ENCODE measurements at regions not wholly inside any gene's neighbourhood (a gene's known extent, or its start where the extent isn't known, plus 50 kb on each side); places are given as distances from the start of the nearest gene placed in this dataset.
"Not testable (repeated sequence)": the region's sequence is repeated elsewhere in the genome, so short reads cannot be mapped to it uniquely, and the experiment has no call there.

GRCh38 chr10:78096486-78096885 is 62.8 kb downstream of the RPS24 start:
- H3K27ac Mint-ChIP-seq; DNase-seq; CTCF ChIA-PET; intact Hi-C loops (cut with micrococcal nuclease); H3K4me1 Mint-ChIP-seq (ENCODE audit: low read depth); H3K4me3 Mint-ChIP-seq; H3K9me3 Mint-ChIP-seq; H3K36me3 Mint-ChIP-seq (ENCODE audit: low read depth): not testable (repeated sequence)
- H3K27me3 Mint-ChIP-seq (ENCODE audit: low read depth), result peaks cover 17% of the 10 kb centered on the region

- H3K4me1 Mint-ChIP-seq (ENCODE audit: low read depth); H3K4me3 Mint-ChIP-seq; DNase-seq; H3K27ac Mint-ChIP-seq; intact Hi-C loops (cut with micrococcal nuclease); CTCF ChIA-PET; H3K27me3 Mint-ChIP-seq (ENCODE audit: low read depth); H3K36me3 Mint-ChIP-seq (ENCODE audit: low read depth): not testable (repeated sequence)
- peaks cover 33% of the 10 kb centered on the region for H3K9me3 Mint-ChIP-seq
These were observed 68.9 kb downstream of the RPS24 start for GRCh38 chr10:78102593-78102992.

- Mint-ChIP-seq H3K4me3 (no peak overlapping the region), H3K36me3 (ENCODE audit: low read depth) (no peaks in the 10 kb centered on the region), H3K27me3 (ENCODE audit: low read depth) (peaks cover 2% of the 10 kb centered on the region), H3K27ac (no peak overlapping the region), H3K9me3 (peaks cover 7% of the 10 kb centered on the region), H3K4me1 (ENCODE audit: low read depth) (no peaks in the 10 kb centered on the region)
- CTCF ChIA-PET, result no interaction called here
- DNase-seq, result no peak
- intact Hi-C loops (cut with micrococcal nuclease), result no loop called here
These were observed 75.5 kb downstream of the RPS24 start for GRCh38 chr10:78109210-78109609.

GRCh38 chr10:78115135-78115853 is 81.6 kb downstream of the RPS24 start:
- H3K27me3 Mint-ChIP-seq (ENCODE audit: low read depth), result peaks cover 11% of the 10 kb centered on the region
- H3K27ac Mint-ChIP-seq, result no peak overlapping the region
- intact Hi-C loops (cut with micrococcal nuclease), result no loop called here
- CTCF ChIA-PET, result interaction anchor here (0.6 kb wide), 1 partner anchor 19 kb away, joined by 3 read pairs; no protein-coding TSS in a partner anchor
- no peaks in the 10 kb centered on the region for H3K4me1 Mint-ChIP-seq (ENCODE audit: low read depth)
- no peaks in the 10 kb centered on the region for H3K36me3 Mint-ChIP-seq (ENCODE audit: low read depth)
- no peak for DNase-seq
- H3K9me3 Mint-ChIP-seq, result no peaks in the 10 kb centered on the region
- no peak overlapping the region for H3K4me3 Mint-ChIP-seq

- Mint-ChIP-seq H3K9me3 (peaks cover 4% of the 10 kb centered on the region), H3K27me3 (ENCODE audit: low read depth) (peaks cover 12% of the 10 kb centered on the region), H3K4me1 (ENCODE audit: low read depth) (no peaks in the 10 kb centered on the region), H3K4me3 (no peak overlapping the region), H3K27ac (no peak overlapping the region), H3K36me3 (ENCODE audit: low read depth) (no peaks in the 10 kb centered on the region)
- CTCF ChIA-PET, result no interaction called here
- intact Hi-C loops (cut with micrococcal nuclease), result no loop called here
- DNase-seq, result no peak
These were observed 82.7 kb downstream of the RPS24 start for GRCh38 chr10:78116361-78116760.

- no peak for DNase-seq
- Mint-ChIP-seq H3K9me3 (peaks cover 18% of the 10 kb centered on the region), H3K4me1 (ENCODE audit: low read depth) (no peaks in the 10 kb centered on the region), H3K27me3 (ENCODE audit: low read depth) (peaks cover 12% of the 10 kb centered on the region), H3K36me3 (ENCODE audit: low read depth) (no peaks in the 10 kb centered on the region), H3K27ac (no peak overlapping the region), H3K4me3 (no peak overlapping the region)
- intact Hi-C loops (cut with micrococcal nuclease), result no loop called here
- CTCF ChIA-PET, result interaction anchor here (0.6 kb wide), 1 partner anchor 1123 kb away, joined by 3 read pairs; no protein-coding TSS in a partner anchor
These were observed 84.9 kb downstream of the RPS24 start for GRCh38 chr10:78118591-78118990.

GRCh38 chr10:78121801-78122200 is 88.1 kb downstream of the RPS24 start:
- H3K27ac Mint-ChIP-seq, result no peak overlapping the region
- H3K27me3 Mint-ChIP-seq (ENCODE audit: low read depth), result peaks cover 9% of the 10 kb centered on the region
- peaks cover 18% of the 10 kb centered on the region for H3K9me3 Mint-ChIP-seq
- no peak overlapping the region for H3K4me3 Mint-ChIP-seq
- no peaks in the 10 kb centered on the region for H3K4me1 Mint-ChIP-seq (ENCODE audit: low read depth)
- CTCF ChIA-PET, result no interaction called here
- intact Hi-C loops (cut with micrococcal nuclease), result no loop called here
- DNase-seq, result no peak
- no peaks in the 10 kb centered on the region for H3K36me3 Mint-ChIP-seq (ENCODE audit: low read depth)

- Mint-ChIP-seq H3K27me3 (ENCODE audit: low read depth) (peaks cover 9% of the 10 kb centered on the region), H3K4me3 (no peak overlapping the region), H3K36me3 (ENCODE audit: low read depth) (no peaks in the 10 kb centered on the region), H3K4me1 (ENCODE audit: low read depth) (no peaks in the 10 kb centered on the region), H3K9me3 (peaks cover 18% of the 10 kb centered on the region), H3K27ac (no peak overlapping the region)
- CTCF ChIA-PET, result no interaction called here
- intact Hi-C loops (cut with micrococcal nuclease), result no loop called here
- no peak for DNase-seq
These were observed 90.5 kb downstream of the RPS24 start for GRCh38 chr10:78124167-78124566.

- DNase-seq, result no peak
- no peaks in the 10 kb centered on the region for H3K9me3 Mint-ChIP-seq
- no peak overlapping the region for H3K27ac Mint-ChIP-seq
- CTCF ChIA-PET, result no interaction called here
- no peaks in the 10 kb centered on the region for H3K36me3 Mint-ChIP-seq (ENCODE audit: low read depth)
- H3K4me3 Mint-ChIP-seq, result no peak overlapping the region
- H3K4me1 Mint-ChIP-seq (ENCODE audit: low read depth), result no peaks in the 10 kb centered on the region
- H3K27me3 Mint-ChIP-seq (ENCODE audit: low read depth), result peaks cover 2% of the 10 kb centered on the region
- intact Hi-C loops (cut with micrococcal nuclease), result no loop called here
These were observed 95.5 kb downstream of the RPS24 start for GRCh38 chr10:78129211-78129610.

- H3K9me3 Mint-ChIP-seq, result no peaks in the 10 kb centered on the region
- CTCF ChIA-PET, result interaction anchor here (0.6 kb wide), 1 partner anchor 88 kb away, joined by 3 read pairs; no protein-coding TSS in a partner anchor
- H3K4me3 Mint-ChIP-seq, result no peak overlapping the region
- H3K27ac Mint-ChIP-seq, result no peak overlapping the region
- H3K27me3 Mint-ChIP-seq (ENCODE audit: low read depth), result no peaks in the 10 kb centered on the region
- no peaks in the 10 kb centered on the region for H3K4me1 Mint-ChIP-seq (ENCODE audit: low read depth)
- DNase-seq, result no peak
- intact Hi-C loops (cut with micrococcal nuclease), result no loop called here
- no peaks in the 10 kb centered on the region for H3K36me3 Mint-ChIP-seq (ENCODE audit: low read depth)
These were observed 97.5 kb downstream of the RPS24 start for GRCh38 chr10:78130966-78131710.

- Mint-ChIP-seq H3K4me3 (no peak overlapping the region), H3K36me3 (ENCODE audit: low read depth) (no peaks in the 10 kb centered on the region), H3K4me1 (ENCODE audit: low read depth) (no peaks in the 10 kb centered on the region), H3K9me3 (no peaks in the 10 kb centered on the region), H3K27ac (no peak overlapping the region), H3K27me3 (ENCODE audit: low read depth) (peaks cover 4% of the 10 kb centered on the region)
- CTCF ChIA-PET, result interaction anchor here (0.6 to 0.7 kb wide), 3 partner anchors 20 to 1250 kb away, joined by 3 to 8 read pairs (median 4); no protein-coding TSS in a partner anchor
- intact Hi-C loops (cut with micrococcal nuclease), result no loop called here
- DNase-seq, result no peak
These were observed 101.2 kb downstream of the RPS24 start for GRCh38 chr10:78134773-78135306.

- no peaks in the 10 kb centered on the region for H3K36me3 Mint-ChIP-seq (ENCODE audit: low read depth)
- no peak overlapping the region for H3K4me3 Mint-ChIP-seq
- DNase-seq, result no peak
- H3K27ac Mint-ChIP-seq, result no peak overlapping the region
- intact Hi-C loops (cut with micrococcal nuclease), result no loop called here
- no peaks in the 10 kb centered on the region for H3K9me3 Mint-ChIP-seq
- CTCF ChIA-PET, result no interaction called here
- H3K4me1 Mint-ChIP-seq (ENCODE audit: low read depth), result no peaks in the 10 kb centered on the region
- peaks cover 8% of the 10 kb centered on the region for H3K27me3 Mint-ChIP-seq (ENCODE audit: low read depth)
These were observed 103.5 kb downstream of the RPS24 start for GRCh38 chr10:78137147-78137546.

- Mint-ChIP-seq H3K27ac (no peak overlapping the region), H3K27me3 (ENCODE audit: low read depth) (peaks cover 11% of the 10 kb centered on the region), H3K4me1 (ENCODE audit: low read depth) (no peaks in the 10 kb centered on the region), H3K4me3 (no peak overlapping the region), H3K9me3 (no peaks in the 10 kb centered on the region), H3K36me3 (ENCODE audit: low read depth) (no peaks in the 10 kb centered on the region)
- intact Hi-C loops (cut with micrococcal nuclease), result no loop called here
- no peak for DNase-seq
- CTCF ChIA-PET, result no interaction called here
These were observed 105.7 kb downstream of the RPS24 start for GRCh38 chr10:78139341-78139740.

All from activated naive CD4-positive, alpha-beta T cell treated with anti-CD3 and anti-CD28 coated beads for 36 hours (primary cell).